Vagina (tissue), 2 donors: ENCODE measurements at regions not wholly inside any gene's neighbourhood (a gene's known extent, or its start where the extent isn't known, plus 50 kb on each side); places are given as distances from the start of the nearest gene placed in this dataset.

Source experiments
- DNase-seq, 2 donors: peaks; one replicate each; pipeline ENCODE4 v3.0.0-alpha.2; 2017; ENCODE audit errors: extremely low spot score in 2 of 2
- H3K27ac ChIP-seq: fragments of 200-600 bp; sonication (generic); one replicate; pipeline ENCODE4 v1.5.1; 2019
- H3K27me3 ChIP-seq: fragments of 200-600 bp; sonication (generic); one replicate; pipeline ENCODE4 v1.5.1; 2019
- H3K36me3 ChIP-seq, 2 donors: fragments of 200-600 bp; sonication (generic); one replicate each; pipeline ENCODE4 v1.5.1; 2017 to 2019
- H3K4me1 ChIP-seq: fragments of 200-600 bp; sonication (generic); one replicate; pipeline ENCODE4 v1.5.1; 2019
- H3K4me3 ChIP-seq, 2 donors: fragments of 200-600 bp; sonication (generic); 1 replicate in 1 of 2; 2 replicates in 1 of 2; pipeline ENCODE4 v1.5.1; 2016 to 2019
- H3K9me3 ChIP-seq: fragments of 200-600 bp; sonication (generic); one replicate; pipeline ENCODE4 v1.5.1; 2019
- CTCF ChIP-seq, 3 experiments: fragments of 450-650 bp in 2 of 3; fragments of 200-600 bp in 1 of 3; sonication (generic) in 1 of 3; IDR thresholded peaks; one replicate each; pipeline ENCODE4 v1.5.1; 2017 to 2019; ENCODE audit warnings: antibody characterized with exemption in 3 of 3, mild to moderate bottlenecking in 2 of 3, moderate library complexity in 2 of 3
- POLR2A ChIP-seq, 2 donors: fragments of 450-650 bp; IDR thresholded peaks; one replicate each; pipeline ENCODE4 v1.6.1; 2017; ENCODE audit warnings: antibody characterized with exemption in 2 of 2, mild to moderate bottlenecking in 2 of 2, moderate library complexity in 2 of 2
- POLR2AphosphoS5 ChIP-seq, 2 donors: sonication (generic); formaldehyde crosslinking; IDR thresholded peaks; one replicate each; pipeline ENCODE4 v1.9.0; 2017; ENCODE audit warnings: antibody characterized with exemption in 2 of 2, mild to moderate bottlenecking in 2 of 2, low read depth in 1 of 2; ENCODE audit not compliant: insufficient read depth in 1 of 2
- intact Hi-C: fragments of 100-400 bp; cut with DNase I; formaldehyde crosslinking; loops from one replicate; pipeline ENCODE4 v1.15.1; 2023

GRCh38 chr2:217372794-217373193 lies 512.9 kb upstream of the TNP1 start:
- TF ChIP-seq POLR2AphosphoS5 (IDR thresholded peaks at IDR 0.05; ENCODE audit: insufficient read depth in 1 of 2, low read depth in 1 of 2), result no peak
- TF ChIP-seq POLR2A (IDR thresholded peaks at IDR 0.05), result no peak
- TF ChIP-seq CTCF (IDR thresholded peaks at IDR 0.05), result no peak
- Histone ChIP-seq H3K4me1 (no peaks in the 10 kb centered on the region), H3K27me3 (no peaks in the 10 kb centered on the region), H3K4me3 (no peak overlapping the region), H3K27ac (no peak overlapping the region), H3K9me3 (no peaks in the 10 kb centered on the region), H3K36me3 (no peaks in the 10 kb centered on the region)
- intact Hi-C loops, result no loop called here
- no peak for DNase-seq

- H3K27ac ChIP-seq, result no peak overlapping the region
- no peak for DNase-seq
- H3K4me3 ChIP-seq, result no peak overlapping the region
- no peaks in the 10 kb centered on the region for H3K4me1 ChIP-seq
- H3K27me3 ChIP-seq, result no peaks in the 10 kb centered on the region
- H3K36me3 ChIP-seq, result no peaks in the 10 kb centered on the region
- TF ChIP-seq POLR2A (IDR thresholded peaks at IDR 0.05) (no peak), CTCF (IDR thresholded peaks at IDR 0.05) (no peak), POLR2AphosphoS5 (IDR thresholded peaks at IDR 0.05; ENCODE audit: insufficient read depth in 1 of 2, low read depth in 1 of 2) (no peak)
- no peaks in the 10 kb centered on the region for H3K9me3 ChIP-seq
- intact Hi-C loops, result no loop called here
These were observed 511.9 kb upstream of the TNP1 start for GRCh38 chr2:217371781-217372213.

- intact Hi-C loops, result no loop called here
- TF ChIP-seq CTCF (IDR thresholded peaks at IDR 0.05), result no peak
- no peak for TF ChIP-seq POLR2A (IDR thresholded peaks at IDR 0.05)
- no peak for TF ChIP-seq POLR2AphosphoS5 (IDR thresholded peaks at IDR 0.05; ENCODE audit: insufficient read depth in 1 of 2, low read depth in 1 of 2)
- Histone ChIP-seq H3K27me3 (no peaks in the 10 kb centered on the region), H3K4me1 (no peaks in the 10 kb centered on the region), H3K27ac (no peak overlapping the region), H3K36me3 (no peaks in the 10 kb centered on the region), H3K9me3 (no peaks in the 10 kb centered on the region), H3K4me3 (no peak overlapping the region)
- no peak for DNase-seq
These were observed 510.5 kb upstream of the TNP1 start for GRCh38 chr2:217370391-217370790.

DNA sequence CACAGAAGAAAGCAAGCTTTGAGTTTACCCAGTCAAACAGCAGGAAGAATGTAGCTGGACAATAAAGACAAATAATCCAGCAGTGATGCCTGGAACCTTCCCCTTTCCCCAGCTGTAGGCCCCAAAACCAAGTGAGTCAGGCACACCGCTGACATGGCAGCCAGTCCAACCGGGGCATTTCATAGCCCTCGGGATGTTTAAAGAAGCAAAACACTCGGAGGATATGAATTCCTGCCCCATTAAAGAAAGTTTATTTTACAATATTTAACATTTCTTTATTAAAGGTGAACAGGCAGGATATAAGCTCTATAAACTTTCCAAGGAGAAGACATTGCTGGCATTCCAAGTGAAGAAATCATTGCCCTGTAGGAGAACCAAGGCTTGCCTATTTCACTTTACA lies 507.6 kb upstream of the TNP1 start:
- TF ChIP-seq POLR2A (IDR thresholded peaks at IDR 0.05), result no peak
- no peak for TF ChIP-seq POLR2AphosphoS5 (IDR thresholded peaks at IDR 0.05; ENCODE audit: insufficient read depth in 1 of 2, low read depth in 1 of 2)
- no peak for TF ChIP-seq CTCF (IDR thresholded peaks at IDR 0.05)
- no peak for DNase-seq
- Histone ChIP-seq H3K4me1 (peaks cover 8% of the 10 kb centered on the region), H3K9me3 (no peaks in the 10 kb centered on the region), H3K36me3 (no peaks in the 10 kb centered on the region), H3K27me3 (no peaks in the 10 kb centered on the region), H3K4me3 (no peak overlapping the region), H3K27ac (no peak overlapping the region)
- intact Hi-C loops, result no loop called here

- DNase-seq, result no peak
- no peaks in the 10 kb centered on the region for H3K36me3 ChIP-seq
- H3K9me3 ChIP-seq, result no peaks in the 10 kb centered on the region
- no peak for TF ChIP-seq POLR2A (IDR thresholded peaks at IDR 0.05)
- intact Hi-C loops, result no loop called here
- H3K4me1 ChIP-seq, result peaks cover 13% of the 10 kb centered on the region
- H3K27me3 ChIP-seq, result no peaks in the 10 kb centered on the region
- H3K4me3 ChIP-seq, result no peak overlapping the region
- no peak overlapping the region for H3K27ac ChIP-seq
These were observed 507.1 kb upstream of the TNP1 start for GRCh38 chr2:217366966-217367365.
